HepG2 (cell line): ENCODE measurements at regions not wholly inside any gene's neighbourhood (a gene's known extent, or its start where the extent isn't known, plus 50 kb on each side); places are given as distances from the start of the nearest gene placed in this dataset.

Source experiments
- ATAC-seq: fragments of 200-7000 bp; cut with Tn5 transposase; 3 replicates; pipeline ENCODE4 v1.9.1; 2020; ENCODE audit warnings: mild to moderate bottlenecking, moderate library complexity
- BruUV-seq: library from RNA; stranded (reverse); fragments of 400-500 nt; replicated peaks from 2 replicates; lab custom pipeline; 2021; lab: Mats Ljungman, UMichigan
- CTCF ChIA-PET: fragments of 300-600 bp; formaldehyde crosslinking; extraction: SDS; loops from one replicate; lab custom pipeline; 2021; ENCODE audit warnings: low total read pairs, inconsistent platforms, low intra/inter-chr PET ratio; lab: Yijun Ruan, JAX
- POLR2A ChIA-PET: fragments of 350-600 bp; sonication (Branson Sonifier 250); formaldehyde crosslinking; loops from one replicate; lab custom pipeline; 2020; ENCODE audit warnings: antibody characterized with exemption, inconsistent platforms; lab: Yijun Ruan, JAX
- DNase-seq: peaks from one replicate; pipeline ENCODE4 v3.0.0-alpha.2; 2015; ENCODE audit warnings: low spot score
- FAIRE-seq: peaks from 3 replicates; lab custom pipeline; 2011; peaks lifted over from hg19 to GRCh38; lab: Jason Lieb, UNC
- H2AFZ ChIP-seq: one replicate; pipeline ENCODE4 v1.6.1; 2011; ENCODE audit warnings: low read length, inconsistent platforms
- H3K27ac ChIP-seq: fragments of 300-600 bp; 3 replicates; pipeline ENCODE4 v1.8.0; 2011; ENCODE audit warnings: mixed run types, mild to moderate bottlenecking, mixed read lengths, low read length, inconsistent platforms; ENCODE audit not compliant: insufficient read depth; ENCODE audit errors: extremely low read length
- H3K27me3 ChIP-seq, 2 experiments: fragments of 200-600 bp in 1 of 2; 2 replicates in 1 of 2; 3 replicates in 1 of 2; pipeline versions ENCODE4 v1.6.0 to v1.8.0; 2011; ENCODE audit warnings: low read length in 2 of 2, mild to moderate bottlenecking in 2 of 2, moderate library complexity in 2 of 2, inconsistent platforms in 1 of 2; ENCODE audit not compliant: insufficient read depth in 2 of 2, control insufficient read depth in 1 of 2
- H3K36me3 ChIP-seq, 2 experiments: fragments of 200-600 bp in 1 of 2; replicated peaks in 1 of 2; 2 replicates in 1 of 2; 3 replicates in 1 of 2; pipeline versions ENCODE4 v1.5.1 to v1.8.0; 2011; ENCODE audit warnings: low read length in 2 of 2, inconsistent platforms in 1 of 2; ENCODE audit not compliant: insufficient read depth in 2 of 2, control insufficient read depth in 1 of 2
- H3K4me1 ChIP-seq: 2 replicates; pipeline ENCODE4 v1.5.1; 2012; ENCODE audit warnings: low read length, inconsistent platforms; ENCODE audit not compliant: insufficient read depth
- H3K4me2 ChIP-seq: 2 replicates; pipeline ENCODE4 v1.6.0; 2011; ENCODE audit warnings: low read depth, low read length, inconsistent platforms
- H3K4me3 ChIP-seq, 3 experiments: fragments of 200-600 bp in 1 of 3; sonication (generic), shearing (Covaris generic) in 1 of 3; replicated peaks in 1 of 3; 2 replicates each; pipeline ENCODE4 v1.5.1; 2011 to 2016; ENCODE audit warnings: low read length in 3 of 3, inconsistent platforms in 2 of 3, low read depth in 2 of 3, mild to moderate bottlenecking in 2 of 3, control low read depth in 1 of 3, mixed read lengths in 1 of 3; ENCODE audit not compliant: insufficient read depth in 1 of 3
- H3K79me2 ChIP-seq: one replicate; pipeline ENCODE4 v1.6.1; 2011; ENCODE audit warnings: low read length, inconsistent platforms; ENCODE audit not compliant: insufficient read depth
- H3K9ac ChIP-seq: 2 replicates; pipeline ENCODE4 v1.6.0; 2011; ENCODE audit warnings: mild to moderate bottlenecking, low read depth, low read length, inconsistent platforms; ENCODE audit not compliant: insufficient read depth
- H3K9me3 ChIP-seq: 2 replicates; pipeline ENCODE4 v1.5.1; 2012; ENCODE audit warnings: mild to moderate bottlenecking, low read length
- H4K20me1 ChIP-seq: 2 replicates; pipeline ENCODE4 v1.6.0; 2011; ENCODE audit warnings: inconsistent platforms, mild to moderate bottlenecking, low read length, moderate library complexity; ENCODE audit not compliant: insufficient read depth
- ETV5 ChIP-seq: IDR thresholded peaks from 2 replicates; pipeline ENCODE4 v1.6.1; 2018; ENCODE audit warnings: missing biosample characterization, missing genetic modification reagents, inconsistent platforms, borderline replicate concordance
- HDAC1 ChIP-seq: sonication (generic); formaldehyde crosslinking; IDR thresholded peaks from 2 replicates; pipeline ENCODE4 v1.5.1; 2020; ENCODE audit warnings: mild to moderate bottlenecking, missing genetic modification reagents
- MEIS2 ChIP-seq: sonication (generic); formaldehyde crosslinking; IDR thresholded peaks from 2 replicates; pipeline ENCODE4 v1.9.0; 2021; ENCODE audit warnings: mild to moderate bottlenecking, missing genetic modification reagents
- MIER2 ChIP-seq: IDR thresholded peaks from 2 replicates; pipeline ENCODE4 v1.6.1; 2016; ENCODE audit warnings: missing biosample characterization, missing genetic modification reagents
- NBN ChIP-seq: fragments of 450-650 bp; conservative IDR thresholded peaks from 2 replicates; pipeline ENCODE4 v1.6.1; 2017
- NCOA5 ChIP-seq: sonication (generic); formaldehyde crosslinking; IDR thresholded peaks from 2 replicates; pipeline ENCODE4 v1.4.0; 2020; ENCODE audit warnings: missing genetic modification reagents
- NR2C2 ChIP-seq: sonication (generic); formaldehyde crosslinking; IDR thresholded peaks from 2 replicates; pipeline ENCODE4 v1.4.0; 2020; ENCODE audit warnings: missing genetic modification reagents, mild to moderate bottlenecking, moderate library complexity, borderline replicate concordance
- NR2F6 ChIP-seq, 2 experiments: IDR thresholded peaks; 2 replicates each; pipeline ENCODE4 v1.6.1; 2016; ENCODE audit warnings: antibody characterized with exemption in 1 of 2, mild to moderate bottlenecking in 1 of 2
- ZBTB21 ChIP-seq: sonication (generic); formaldehyde crosslinking; IDR thresholded peaks from 2 replicates; pipeline ENCODE4 v1.4.0; 2020; ENCODE audit warnings: missing genetic modification reagents
- ZFP36L1 ChIP-seq: sonication (generic); formaldehyde crosslinking; IDR thresholded peaks from 2 replicates; pipeline ENCODE4 v1.8.0; 2022; ENCODE audit warnings: mild to moderate bottlenecking, missing genetic modification reagents, moderate library complexity
- ZNF12 ChIP-seq: sonication (generic); formaldehyde crosslinking; IDR thresholded peaks from 2 replicates; pipeline ENCODE4 v1.5.0; 2020; ENCODE audit warnings: missing genetic modification reagents
- ZNF644 ChIP-seq: IDR thresholded peaks from 2 replicates; pipeline ENCODE4 v1.6.1; 2016; ENCODE audit warnings: low read depth
- WGBS: methylation state at CpG from one replicate; pipeline ENCODE4 v1.1.6; 2017; ENCODE audit warnings: low lambda C conversion rate; 5-methylcytosine and 5-hydroxymethylcytosine counted together
- in situ Hi-C: cut with HindIII; loops from 2 replicates; pipeline ENCODE4 v1.10.0; 2017; ENCODE audit warnings: low pct_unique_long_range_greater_than_20kb; ENCODE audit not compliant: extremely low pct_ligation_motif_present
- intact Hi-C: fragments of 100-400 bp; cut with micrococcal nuclease; formaldehyde crosslinking; loops from one replicate; pipeline ENCODE4 v1.10.0; 2022; ENCODE audit not compliant: unreplicated experiment
- TF ChIP-seq, protein P1 (sequence below): sonication (generic); formaldehyde crosslinking; IDR thresholded peaks from 2 replicates; pipeline ENCODE4 v1.4.0; 2020; ENCODE audit warnings: missing genetic modification reagents
- TF ChIP-seq, protein P2 (sequence below): sonication (generic); formaldehyde crosslinking; IDR thresholded peaks from 2 replicates; pipeline ENCODE4 v1.5.0; 2020; ENCODE audit warnings: mild to moderate bottlenecking, missing genetic modification reagents

DNA sequence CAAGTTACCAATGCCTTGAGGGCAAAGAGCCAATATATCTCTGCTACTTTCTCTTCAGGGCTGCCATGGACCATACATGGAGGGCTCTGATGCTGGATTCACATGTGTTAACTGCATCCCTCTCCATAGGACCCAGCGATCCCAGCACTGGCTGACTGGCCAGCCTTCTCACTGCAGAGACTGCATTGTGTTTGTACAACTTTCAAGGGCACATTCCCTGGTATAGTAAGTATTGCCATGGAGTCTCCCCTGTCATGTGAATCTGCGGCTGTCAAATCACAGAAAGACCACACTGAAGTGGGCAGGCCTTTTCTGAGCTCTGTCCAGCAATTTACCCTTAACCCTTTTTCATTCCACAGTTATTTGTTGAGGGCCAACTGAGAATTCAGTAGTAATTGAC, 449.8 kb downstream of the OMA1 start:
- H3K4me1 ChIP-seq: no peaks in the 10 kb centered on the region
- no TSS peak for BruUV-seq
- no peaks in the 10 kb centered on the region for H4K20me1 ChIP-seq
- no peak overlapping the region for H3K9ac ChIP-seq
- no peak for FAIRE-seq
- H3K36me3 ChIP-seq: no peaks in the 10 kb centered on the region
- CTCF ChIA-PET: no interaction called here
- no peak overlapping the region for H2AFZ ChIP-seq
- H3K27me3 ChIP-seq: no peaks in the 10 kb centered on the region
- no peak for DNase-seq
- POLR2A ChIA-PET: no interaction called here
- ATAC-seq: no peak
- no peak overlapping the region for H3K4me2 ChIP-seq
- in situ Hi-C loops: no loop called here
- H3K9me3 ChIP-seq: no peaks in the 10 kb centered on the region
- no peak overlapping the region for H3K4me3 ChIP-seq
- 50% methylated on average over 2 of the region's 2 CpGs for WGBS
- H3K27ac ChIP-seq: no peak overlapping the region
- H3K79me2 ChIP-seq: no peaks in the 10 kb centered on the region
- TF ChIP-seq ZFP36L1 (CRISPR knock-in tag): no peak
- TF ChIP-seq, all 625 proteins: peak for 0
- intact Hi-C loops: no loop called here

DNA sequence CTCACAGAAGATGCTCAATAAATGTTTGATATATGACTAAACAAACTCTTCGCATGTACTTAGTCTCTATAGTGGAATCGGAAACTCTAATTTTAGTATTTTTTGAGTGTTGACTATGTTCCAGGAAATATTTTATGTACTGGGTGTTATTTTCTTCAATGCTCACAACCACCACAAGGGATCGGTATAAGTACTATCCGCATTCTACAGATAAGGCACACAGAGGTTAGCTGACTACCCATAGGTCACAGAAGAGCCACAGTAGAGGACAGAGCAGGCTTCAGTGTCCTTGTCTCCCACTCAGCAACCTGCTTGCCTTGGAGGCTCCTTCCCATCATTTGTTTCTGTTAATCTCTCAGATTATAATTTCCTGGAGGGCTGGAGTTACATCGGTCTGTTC, 451.3 kb downstream of the OMA1 start:
- Histone ChIP-seq H2AFZ (no peak overlapping the region), H3K4me1 (peaks cover 4% of the 10 kb centered on the region), H3K9ac (no peak overlapping the region), H3K4me2 (no peak overlapping the region), H3K4me3 (no peak overlapping the region), H3K9me3 (no peaks in the 10 kb centered on the region), H3K27me3 (no peaks in the 10 kb centered on the region), H3K79me2 (no peaks in the 10 kb centered on the region), H3K27ac (no peak overlapping the region), H4K20me1 (no peaks in the 10 kb centered on the region), H3K36me3 (no peaks in the 10 kb centered on the region)
- POLR2A ChIA-PET: no interaction called here
- no peak for ATAC-seq
- CTCF ChIA-PET: no interaction called here
- FAIRE-seq: no peak
- 71% methylated on average over 5 of the region's 5 CpGs for WGBS
- DNase-seq: no peak
- intact Hi-C loops: no loop called here
- in situ Hi-C loops: no loop called here
- no TSS peak for BruUV-seq
- TF ChIP-seq ZNF12 (CRISPR knock-in tag) (no peak), ZNF644 (CRISPR knock-in tag) (no peak), MIER2 (no peak), NCOA5 (CRISPR knock-in tag) (no peak), NBN (no peak), HDAC1 (CRISPR knock-in tag) (no peak), MEIS2 (CRISPR knock-in tag) (no peak), ZBTB21 (CRISPR knock-in tag) (no peak), NR2C2 (CRISPR knock-in tag) (no peak), ETV5 (CRISPR knock-in tag) (no peak), NR2F6 (IDR thresholded peaks at IDR 0.05) (no peak), NR2F6 (CRISPR knock-in tag; IDR thresholded peaks at IDR 0.05) (no peak)
- TF ChIP-seq, protein P1, sequence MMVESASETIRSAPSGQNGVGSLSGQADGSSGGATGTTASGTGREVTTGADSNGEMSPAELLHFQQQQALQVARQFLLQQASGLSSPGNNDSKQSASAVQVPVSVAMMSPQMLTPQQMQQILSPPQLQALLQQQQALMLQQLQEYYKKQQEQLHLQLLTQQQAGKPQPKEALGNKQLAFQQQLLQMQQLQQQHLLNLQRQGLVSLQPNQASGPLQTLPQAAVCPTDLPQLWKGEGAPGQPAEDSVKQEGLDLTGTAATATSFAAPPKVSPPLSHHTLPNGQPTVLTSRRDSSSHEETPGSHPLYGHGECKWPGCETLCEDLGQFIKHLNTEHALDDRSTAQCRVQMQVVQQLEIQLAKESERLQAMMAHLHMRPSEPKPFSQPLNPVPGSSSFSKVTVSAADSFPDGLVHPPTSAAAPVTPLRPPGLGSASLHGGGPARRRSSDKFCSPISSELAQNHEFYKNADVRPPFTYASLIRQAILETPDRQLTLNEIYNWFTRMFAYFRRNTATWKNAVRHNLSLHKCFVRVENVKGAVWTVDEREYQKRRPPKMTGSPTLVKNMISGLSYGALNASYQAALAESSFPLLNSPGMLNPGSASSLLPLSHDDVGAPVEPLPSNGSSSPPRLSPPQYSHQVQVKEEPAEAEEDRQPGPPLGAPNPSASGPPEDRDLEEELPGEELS (CRISPR knock-in tag): no peak
- TF ChIP-seq, protein P2, sequence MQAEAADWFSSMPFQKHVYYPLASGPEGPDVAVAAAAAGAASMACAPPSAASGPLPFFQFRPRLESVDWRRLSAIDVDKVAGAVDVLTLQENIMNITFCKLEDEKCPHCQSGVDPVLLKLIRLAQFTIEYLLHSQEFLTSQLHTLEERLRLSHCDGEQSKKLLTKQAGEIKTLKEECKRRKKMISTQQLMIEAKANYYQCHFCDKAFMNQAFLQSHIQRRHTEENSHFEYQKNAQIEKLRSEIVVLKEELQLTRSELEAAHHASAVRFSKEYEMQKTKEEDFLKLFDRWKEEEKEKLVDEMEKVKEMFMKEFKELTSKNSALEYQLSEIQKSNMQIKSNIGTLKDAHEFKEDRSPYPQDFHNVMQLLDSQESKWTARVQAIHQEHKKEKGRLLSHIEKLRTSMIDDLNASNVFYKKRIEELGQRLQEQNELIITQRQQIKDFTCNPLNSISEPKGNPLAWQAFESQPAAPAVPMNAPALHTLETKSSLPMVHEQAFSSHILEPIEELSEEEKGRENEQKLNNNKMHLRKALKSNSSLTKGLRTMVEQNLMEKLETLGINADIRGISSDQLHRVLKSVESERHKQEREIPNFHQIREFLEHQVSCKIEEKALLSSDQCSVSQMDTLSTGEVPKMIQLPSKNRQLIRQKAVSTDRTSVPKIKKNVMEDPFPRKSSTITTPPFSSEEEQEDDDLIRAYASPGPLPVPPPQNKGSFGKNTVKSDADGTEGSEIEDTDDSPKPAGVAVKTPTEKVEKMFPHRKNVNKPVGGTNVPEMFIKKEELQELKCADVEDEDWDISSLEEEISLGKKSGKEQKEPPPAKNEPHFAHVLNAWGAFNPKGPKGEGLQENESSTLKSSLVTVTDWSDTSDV (CRISPR knock-in tag): no peak
